A673 (cell line): ENCODE measurements at regions not wholly inside any gene's neighbourhood (a gene's known extent, or its start where the extent isn't known, plus 50 kb on each side); places are given as distances from the start of the nearest gene placed in this dataset.

Experiments
- EZH2 ChIP-seq: fragments of 200-600 bp; sonication (generic); IDR thresholded peaks from 2 replicates; pipeline ENCODE4 v1.6.1; 2017; ENCODE audit warnings: borderline replicate concordance, low read depth, mild to moderate bottlenecking, mixed read lengths, antibody characterized with exemption, low read length; ENCODE audit not compliant: poor library complexity, severe bottlenecking
- TF ChIP-seq, protein P1 (sequence below): fragments of 300-800, 200-600 bp; sonication (generic); conservative IDR thresholded peaks from 2 replicates; pipeline ENCODE4 v1.5.1; 2017; ENCODE audit warnings: low read depth, mild to moderate bottlenecking, antibody characterized with exemption, low read length, moderate library complexity, mixed read lengths

DNA sequence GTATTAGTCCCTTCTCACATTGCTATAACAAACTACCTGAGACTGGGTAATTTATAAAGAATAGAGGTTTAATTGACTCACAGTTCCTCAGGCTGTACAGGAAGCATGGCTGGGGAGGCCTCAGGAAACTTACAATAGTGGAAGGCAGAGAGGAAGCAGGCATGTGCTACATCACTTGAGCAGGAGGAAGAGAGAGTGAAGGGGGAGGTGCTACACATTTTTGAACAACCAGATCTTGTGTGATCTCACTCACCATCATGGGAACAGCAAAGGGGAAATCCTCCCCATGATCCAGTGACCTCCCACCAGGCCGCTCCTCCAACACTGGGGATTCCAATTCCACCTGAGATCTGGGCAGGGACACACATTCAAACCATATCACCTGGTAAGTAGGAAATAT, 630.6 kb downstream of the QKI start:
- TF ChIP-seq, protein P1, sequence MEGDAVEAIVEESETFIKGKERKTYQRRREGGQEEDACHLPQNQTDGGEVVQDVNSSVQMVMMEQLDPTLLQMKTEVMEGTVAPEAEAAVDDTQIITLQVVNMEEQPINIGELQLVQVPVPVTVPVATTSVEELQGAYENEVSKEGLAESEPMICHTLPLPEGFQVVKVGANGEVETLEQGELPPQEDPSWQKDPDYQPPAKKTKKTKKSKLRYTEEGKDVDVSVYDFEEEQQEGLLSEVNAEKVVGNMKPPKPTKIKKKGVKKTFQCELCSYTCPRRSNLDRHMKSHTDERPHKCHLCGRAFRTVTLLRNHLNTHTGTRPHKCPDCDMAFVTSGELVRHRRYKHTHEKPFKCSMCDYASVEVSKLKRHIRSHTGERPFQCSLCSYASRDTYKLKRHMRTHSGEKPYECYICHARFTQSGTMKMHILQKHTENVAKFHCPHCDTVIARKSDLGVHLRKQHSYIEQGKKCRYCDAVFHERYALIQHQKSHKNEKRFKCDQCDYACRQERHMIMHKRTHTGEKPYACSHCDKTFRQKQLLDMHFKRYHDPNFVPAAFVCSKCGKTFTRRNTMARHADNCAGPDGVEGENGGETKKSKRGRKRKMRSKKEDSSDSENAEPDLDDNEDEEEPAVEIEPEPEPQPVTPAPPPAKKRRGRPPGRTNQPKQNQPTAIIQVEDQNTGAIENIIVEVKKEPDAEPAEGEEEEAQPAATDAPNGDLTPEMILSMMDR: no peak
- TF ChIP-seq EZH2: no peak
